CD14-positive monocyte (primary cell): ENCODE measurements at regions not wholly inside any gene's neighbourhood (a gene's known extent, or its start where the extent isn't known, plus 50 kb on each side); places are given as distances from the start of the nearest gene placed in this dataset.

ENCODE experiments used
- DNase-seq, 3 donors: peaks; one replicate each; pipeline ENCODE4 v3.0.0-alpha.2; 2011 to 2022
- H2AFZ ChIP-seq: 2 replicates; pipeline ENCODE4 v1.6.0; 2012; ENCODE audit warnings: mild to moderate bottlenecking, low read depth, low read length, inconsistent platforms; ENCODE audit not compliant: insufficient read depth, poor library complexity, severe bottlenecking
- H3K27ac ChIP-seq, 2 donors: 1 replicate in 1 of 2; 2 replicates in 1 of 2; pipeline ENCODE4 v1.5.1; 2012 to 2013; ENCODE audit warnings: low read length in 2 of 2, control low read depth in 1 of 2, inconsistent platforms in 1 of 2, low read depth in 1 of 2, mild to moderate bottlenecking in 1 of 2
- H3K27me3 ChIP-seq, 2 donors: one replicate each; pipeline versions ENCODE4 v1.6.0 to v1.6.1; 2011 to 2013; ENCODE audit warnings: low read length in 2 of 2; ENCODE audit not compliant: control insufficient read depth in 2 of 2, insufficient read depth in 2 of 2
- H3K36me3 ChIP-seq, 2 donors: replicated peaks in 1 of 2; 1 replicate in 1 of 2; 2 replicates in 1 of 2; pipeline versions ENCODE4 v1.5.1 to v1.6.1; 2012 to 2013; ENCODE audit warnings: low read length in 2 of 2, control low read depth in 1 of 2, inconsistent platforms in 1 of 2, mild to moderate bottlenecking in 1 of 2; ENCODE audit not compliant: insufficient read depth in 2 of 2, control insufficient read depth in 1 of 2
- H3K4me1 ChIP-seq, 2 donors: 1 replicate in 1 of 2; 2 replicates in 1 of 2; pipeline versions ENCODE4 v1.5.1 to v1.6.1; 2012 to 2013; ENCODE audit warnings: low read length in 2 of 2, control low read depth in 1 of 2, inconsistent platforms in 1 of 2, mild to moderate bottlenecking in 1 of 2, moderate library complexity in 1 of 2; ENCODE audit not compliant: insufficient read depth in 2 of 2, control insufficient read depth in 1 of 2
- H3K4me2 ChIP-seq: replicated peaks from 2 replicates; pipeline ENCODE3; 2012; ENCODE audit warnings: low read length, moderate library complexity, mild to moderate bottlenecking; ENCODE audit not compliant: poor library complexity, severe bottlenecking; ENCODE audit errors: extremely low read depth
- H3K4me3 ChIP-seq, 3 experiments: fragments of 200-600 bp in 1 of 3; sonication (generic) in 1 of 3; replicated peaks in 1 of 3; 1 replicate in 2 of 3; 2 replicates in 1 of 3; pipeline ENCODE4 v1.5.1; 2011 to 2013; ENCODE audit warnings: low read length in 3 of 3, mild to moderate bottlenecking in 3 of 3, control low read depth in 2 of 3, low read depth in 2 of 3, inconsistent platforms in 1 of 3, moderate library complexity in 1 of 3
- H3K79me2 ChIP-seq: 2 replicates; pipeline ENCODE4 v1.6.0; 2012; ENCODE audit warnings: mild to moderate bottlenecking, control low read depth, inconsistent platforms, low read length, moderate library complexity; ENCODE audit not compliant: insufficient read depth
- H3K9ac ChIP-seq: 2 replicates; pipeline ENCODE4 v1.6.0; 2017; ENCODE audit warnings: low read length, mild to moderate bottlenecking; ENCODE audit not compliant: insufficient read depth, poor library complexity, severe bottlenecking
- H3K9me3 ChIP-seq, 2 donors: replicated peaks in 1 of 2; 1 replicate in 1 of 2; 2 replicates in 1 of 2; pipeline versions ENCODE4 v1.5.1 to v1.6.1; 2012 to 2013; ENCODE audit warnings: low read length in 2 of 2, control low read depth in 1 of 2; ENCODE audit not compliant: control insufficient read depth in 1 of 2, insufficient read depth in 1 of 2
- H4K20me1 ChIP-seq: 2 replicates; pipeline ENCODE4 v1.6.0; 2012; ENCODE audit warnings: mild to moderate bottlenecking, low read length, control low read depth, moderate library complexity; ENCODE audit not compliant: insufficient read depth
- H3K27ac Mint-ChIP-seq, 7 donors: one replicate each; pipeline ENCODE4 v1.8.0; 2020; ENCODE audit warnings: mild to moderate bottlenecking in 7 of 7, mixed read lengths in 7 of 7, moderate library complexity in 6 of 7, inconsistent platforms in 2 of 7
- H3K27me3 Mint-ChIP-seq, 3 donors: one replicate each; pipeline ENCODE4 v1.8.0; 2021 to 2022; ENCODE audit warnings: low read depth in 3 of 3, mild to moderate bottlenecking in 3 of 3, mixed read lengths in 3 of 3, moderate library complexity in 3 of 3, inconsistent platforms in 1 of 3
- H3K36me3 Mint-ChIP-seq, 2 donors: one replicate each; pipeline ENCODE4 v1.8.0; 2020; ENCODE audit warnings: mixed read lengths in 2 of 2, inconsistent platforms in 1 of 2, mild to moderate bottlenecking in 1 of 2
- H3K4me1 Mint-ChIP-seq: one replicate; pipeline ENCODE4 v1.8.0; 2020; ENCODE audit warnings: mild to moderate bottlenecking, mixed read lengths
- H3K4me3 Mint-ChIP-seq, 2 donors: one replicate each; pipeline ENCODE4 v1.8.0; 2020; ENCODE audit warnings: mild to moderate bottlenecking in 2 of 2, mixed read lengths in 2 of 2, moderate library complexity in 1 of 2
- H3K9me3 Mint-ChIP-seq, 7 donors: one replicate each; pipeline ENCODE4 v1.8.0; 2020 to 2022; ENCODE audit warnings: mixed read lengths in 7 of 7, mild to moderate bottlenecking in 6 of 7, moderate library complexity in 6 of 7, inconsistent platforms in 2 of 7
- WGBS: methylation state at CpG from one replicate; pipeline ENCODE4 v1.1.5; 2013; ENCODE audit warnings: missing lambda C conversion rate; ENCODE audit not compliant: insufficient coverage; 5-methylcytosine and 5-hydroxymethylcytosine counted together
- intact Hi-C, 2 donors: fragments of 100-400 bp; cut with micrococcal nuclease; formaldehyde crosslinking; loops; one replicate each; pipeline versions ENCODE4 v1.15.0 to v1.15.1; 2023
- TF ChIP-seq, protein P1 (sequence below): fragments of 200-600 bp; IDR thresholded peaks from one replicate; pipeline ENCODE4 v1.8.0; 2022; ENCODE audit warnings: antibody characterized with exemption, mild to moderate bottlenecking

DNA sequence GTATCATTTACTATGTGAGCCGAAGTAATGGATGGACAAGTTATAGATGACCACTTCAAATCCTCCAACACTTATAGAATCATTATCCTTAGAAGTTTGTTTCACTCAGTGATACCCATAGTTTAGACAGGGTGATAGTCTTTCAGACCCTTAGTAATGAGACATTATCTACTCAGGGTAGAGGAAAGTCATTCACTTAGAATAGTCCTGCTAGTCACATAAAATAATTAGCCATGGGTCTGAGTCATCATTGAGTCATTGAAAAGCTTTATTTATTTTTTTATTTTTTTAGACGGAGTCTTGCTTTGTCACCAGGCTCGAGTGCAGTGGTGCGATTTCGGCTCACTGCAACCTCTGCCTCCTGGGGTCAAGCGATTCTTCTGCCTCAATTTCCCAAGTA is 321.7 kb upstream of the FSTL5 start:
- Histone ChIP-seq H3K4me1 (no peaks in the 10 kb centered on the region), H3K79me2 (no peaks in the 10 kb centered on the region), H3K9ac (no peak overlapping the region), H2AFZ (no peak overlapping the region), H4K20me1 (no peaks in the 10 kb centered on the region), H3K9me3 (peaks cover 0 to 5% of the 10 kb centered on the region in 2 donors), H3K4me2 (no peak overlapping the region), H3K4me3 (no peak overlapping the region), H3K27ac (no peak overlapping the region), H3K27me3 (no peaks in the 10 kb centered on the region), H3K36me3 (no peaks in the 10 kb centered on the region)
- H3K27ac Mint-ChIP-seq: no peak overlapping the region
- TF ChIP-seq, protein P1, sequence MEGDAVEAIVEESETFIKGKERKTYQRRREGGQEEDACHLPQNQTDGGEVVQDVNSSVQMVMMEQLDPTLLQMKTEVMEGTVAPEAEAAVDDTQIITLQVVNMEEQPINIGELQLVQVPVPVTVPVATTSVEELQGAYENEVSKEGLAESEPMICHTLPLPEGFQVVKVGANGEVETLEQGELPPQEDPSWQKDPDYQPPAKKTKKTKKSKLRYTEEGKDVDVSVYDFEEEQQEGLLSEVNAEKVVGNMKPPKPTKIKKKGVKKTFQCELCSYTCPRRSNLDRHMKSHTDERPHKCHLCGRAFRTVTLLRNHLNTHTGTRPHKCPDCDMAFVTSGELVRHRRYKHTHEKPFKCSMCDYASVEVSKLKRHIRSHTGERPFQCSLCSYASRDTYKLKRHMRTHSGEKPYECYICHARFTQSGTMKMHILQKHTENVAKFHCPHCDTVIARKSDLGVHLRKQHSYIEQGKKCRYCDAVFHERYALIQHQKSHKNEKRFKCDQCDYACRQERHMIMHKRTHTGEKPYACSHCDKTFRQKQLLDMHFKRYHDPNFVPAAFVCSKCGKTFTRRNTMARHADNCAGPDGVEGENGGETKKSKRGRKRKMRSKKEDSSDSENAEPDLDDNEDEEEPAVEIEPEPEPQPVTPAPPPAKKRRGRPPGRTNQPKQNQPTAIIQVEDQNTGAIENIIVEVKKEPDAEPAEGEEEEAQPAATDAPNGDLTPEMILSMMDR: no peak
- 100% methylated on average over 4 of the region's 6 CpGs for WGBS
- H3K36me3 Mint-ChIP-seq: no peaks in the 10 kb centered on the region
- H3K9me3 Mint-ChIP-seq: peaks cover 0 to 3% (median 0%) of the 10 kb centered on the region in 7 donors
- no peaks in the 10 kb centered on the region for H3K4me1 Mint-ChIP-seq
- no peak for DNase-seq
- H3K27me3 Mint-ChIP-seq: peaks cover 0 to 2% (median 0%) of the 10 kb centered on the region in 3 donors
- no peak overlapping the region for H3K4me3 Mint-ChIP-seq
- intact Hi-C loops: no loop called here

DNA sequence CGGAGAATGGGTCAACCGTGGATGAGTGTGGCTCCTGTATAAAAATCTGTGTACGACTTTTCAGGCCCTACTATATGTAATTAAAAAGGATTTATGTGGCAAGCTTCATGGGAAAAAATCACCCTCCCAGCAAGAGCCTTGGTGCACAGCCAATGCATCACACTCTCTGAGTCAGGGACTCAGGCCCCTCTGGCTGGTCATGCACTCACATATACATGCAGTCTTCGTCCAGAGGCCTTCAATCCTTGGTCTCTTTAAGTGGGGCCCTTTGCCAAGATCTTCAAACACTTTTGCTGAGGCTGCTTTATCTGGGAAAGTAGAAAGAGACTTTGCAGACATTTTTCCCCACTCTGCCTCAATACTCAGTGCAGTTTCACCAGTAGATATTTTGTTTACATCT is 311.4 kb upstream of the FSTL5 start:
- Histone ChIP-seq H3K27me3 (no peaks in the 10 kb centered on the region), H3K27ac (no peak overlapping the region), H3K9ac (no peak overlapping the region), H3K4me2 (no peak overlapping the region), H3K36me3 (no peaks in the 10 kb centered on the region), H4K20me1 (no peaks in the 10 kb centered on the region), H3K4me1 (no peaks in the 10 kb centered on the region), H2AFZ (no peak overlapping the region), H3K4me3 (no peak overlapping the region), H3K79me2 (no peaks in the 10 kb centered on the region), H3K9me3 (no peaks in the 10 kb centered on the region)
- Mint-ChIP-seq H3K27ac (no peak overlapping the region), H3K4me1 (no peaks in the 10 kb centered on the region), H3K4me3 (no peak overlapping the region), H3K36me3 (no peaks in the 10 kb centered on the region), H3K9me3 (peaks cover 0 to 4% (median 1%) of the 10 kb centered on the region in 7 donors), H3K27me3 (peaks cover 0 to 2% (median 0%) of the 10 kb centered on the region in 3 donors)
- intact Hi-C loops: no loop called here
- WGBS: no CpG with 5 or more reads among the region's 4 CpGs
- no peak for DNase-seq
- TF ChIP-seq, protein P1: no peak
